Fibroblast of mammary gland (primary cell): ENCODE measurements at regions not wholly inside any gene's neighbourhood (a gene's known extent, or its start where the extent isn't known, plus 50 kb on each side); places are given as distances from the start of the nearest gene placed in this dataset.

Source experiments
- DNase-seq: peaks from one replicate; pipeline ENCODE4 v3.0.0-alpha.2; 2010; ENCODE audit warnings: low read depth
- H3K4me3 ChIP-seq: 2 replicates; pipeline ENCODE4 v1.5.1; 2011; ENCODE audit warnings: low read depth, mild to moderate bottlenecking, low read length, moderate library complexity; ENCODE audit not compliant: control insufficient read depth
- TF ChIP-seq, protein P1 (sequence below): conservative IDR thresholded peaks from 2 replicates; pipeline ENCODE4 v1.5.1; 2011; ENCODE audit warnings: low read depth, low read length, inconsistent platforms; ENCODE audit not compliant: control insufficient read depth, insufficient read depth

DNA sequence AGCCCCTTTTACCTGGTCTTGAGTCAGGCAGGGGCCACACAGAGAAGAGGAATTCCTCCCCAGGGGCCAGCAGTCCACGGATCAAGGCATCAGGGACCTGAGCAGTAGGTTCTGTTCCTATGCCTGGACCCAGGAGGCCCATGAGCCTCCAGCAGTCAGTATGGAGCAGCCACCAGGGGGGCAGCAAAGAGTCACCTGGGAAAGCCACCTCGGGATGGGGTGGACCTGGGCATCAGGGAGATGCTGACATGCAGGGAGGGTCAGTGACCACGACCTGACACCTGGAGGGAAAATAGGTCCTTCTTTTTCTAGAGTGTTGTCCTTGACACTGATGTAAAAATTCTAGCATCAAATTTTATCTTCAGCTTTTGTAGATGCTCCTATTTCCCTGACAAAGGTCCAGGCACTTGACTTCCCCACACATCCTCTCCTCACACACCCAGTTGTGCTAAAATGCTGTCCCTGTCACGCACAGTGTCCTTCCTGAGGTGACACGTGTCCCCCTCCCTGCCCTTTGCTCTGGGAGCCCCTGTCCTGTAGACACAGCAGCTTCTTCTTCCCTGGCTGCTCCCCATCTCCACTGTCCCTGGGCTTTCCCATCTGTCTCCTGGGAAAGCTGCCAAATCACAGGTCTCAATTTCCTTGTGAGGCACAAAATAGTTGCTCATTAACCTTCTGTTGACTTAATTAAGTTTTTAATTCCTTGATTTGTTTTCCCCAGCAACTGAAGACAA, 70.0 kb upstream of the IGLL5 start:
- no peak for DNase-seq
- H3K4me3 ChIP-seq, result no peak overlapping the region
- TF ChIP-seq, protein P1, sequence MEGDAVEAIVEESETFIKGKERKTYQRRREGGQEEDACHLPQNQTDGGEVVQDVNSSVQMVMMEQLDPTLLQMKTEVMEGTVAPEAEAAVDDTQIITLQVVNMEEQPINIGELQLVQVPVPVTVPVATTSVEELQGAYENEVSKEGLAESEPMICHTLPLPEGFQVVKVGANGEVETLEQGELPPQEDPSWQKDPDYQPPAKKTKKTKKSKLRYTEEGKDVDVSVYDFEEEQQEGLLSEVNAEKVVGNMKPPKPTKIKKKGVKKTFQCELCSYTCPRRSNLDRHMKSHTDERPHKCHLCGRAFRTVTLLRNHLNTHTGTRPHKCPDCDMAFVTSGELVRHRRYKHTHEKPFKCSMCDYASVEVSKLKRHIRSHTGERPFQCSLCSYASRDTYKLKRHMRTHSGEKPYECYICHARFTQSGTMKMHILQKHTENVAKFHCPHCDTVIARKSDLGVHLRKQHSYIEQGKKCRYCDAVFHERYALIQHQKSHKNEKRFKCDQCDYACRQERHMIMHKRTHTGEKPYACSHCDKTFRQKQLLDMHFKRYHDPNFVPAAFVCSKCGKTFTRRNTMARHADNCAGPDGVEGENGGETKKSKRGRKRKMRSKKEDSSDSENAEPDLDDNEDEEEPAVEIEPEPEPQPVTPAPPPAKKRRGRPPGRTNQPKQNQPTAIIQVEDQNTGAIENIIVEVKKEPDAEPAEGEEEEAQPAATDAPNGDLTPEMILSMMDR, result no peak

GRCh38 chr22:22818202-22818538, 69.4 kb upstream of the IGLL5 start:
- no peak overlapping the region for H3K4me3 ChIP-seq
- TF ChIP-seq, protein P1, result no peak
- no peak for DNase-seq

DNA sequence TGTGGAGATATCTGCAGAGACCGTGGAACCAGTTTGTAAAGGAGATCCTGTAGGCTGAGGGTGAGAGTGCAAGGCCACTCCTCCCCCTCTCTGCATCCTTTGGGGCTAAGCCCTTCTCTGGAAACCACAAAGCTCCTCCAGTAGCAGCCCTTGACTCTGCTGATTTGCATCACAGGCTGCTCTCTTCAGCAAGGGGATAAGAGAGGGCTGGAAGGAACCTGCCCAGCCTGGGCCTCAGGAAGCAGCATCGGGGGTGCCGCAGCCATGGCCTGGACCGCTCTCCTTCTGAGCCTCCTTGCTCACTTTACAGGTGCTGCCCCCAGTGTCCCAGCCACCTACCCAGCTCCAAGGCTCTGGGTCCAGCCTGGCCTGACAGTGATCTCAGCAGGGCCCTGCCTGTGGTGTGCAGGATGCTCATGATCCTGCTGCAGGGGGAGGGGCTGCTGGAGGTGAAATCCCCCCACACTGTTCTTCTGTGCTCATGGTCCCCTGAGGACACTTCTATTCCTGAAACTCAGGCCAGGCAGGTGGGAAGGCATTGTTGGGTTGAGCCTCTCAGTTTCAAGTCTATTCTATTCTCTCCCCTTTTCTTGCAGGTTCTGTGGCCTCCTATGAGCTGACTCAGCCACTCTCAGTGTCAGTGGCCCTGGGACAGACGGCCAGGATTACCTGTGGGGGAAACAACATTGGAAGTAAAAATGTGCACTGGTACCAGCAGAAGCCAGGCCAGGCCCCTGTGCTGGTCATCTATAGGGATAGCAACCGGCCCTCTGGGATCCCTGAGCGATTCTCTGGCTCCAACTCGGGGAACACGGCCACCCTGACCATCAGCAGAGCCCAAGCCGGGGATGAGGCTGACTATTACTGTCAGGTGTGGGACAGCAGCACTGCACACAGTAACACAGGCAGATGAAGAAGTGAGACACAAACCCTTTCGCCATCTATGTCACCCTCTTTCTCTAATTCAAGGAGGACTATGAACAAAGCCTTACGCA, 68.5 kb upstream of the IGLL5 start:
- TF ChIP-seq, protein P1, result no peak
- no peak for DNase-seq
- H3K4me3 ChIP-seq, result no peak overlapping the region

DNA sequence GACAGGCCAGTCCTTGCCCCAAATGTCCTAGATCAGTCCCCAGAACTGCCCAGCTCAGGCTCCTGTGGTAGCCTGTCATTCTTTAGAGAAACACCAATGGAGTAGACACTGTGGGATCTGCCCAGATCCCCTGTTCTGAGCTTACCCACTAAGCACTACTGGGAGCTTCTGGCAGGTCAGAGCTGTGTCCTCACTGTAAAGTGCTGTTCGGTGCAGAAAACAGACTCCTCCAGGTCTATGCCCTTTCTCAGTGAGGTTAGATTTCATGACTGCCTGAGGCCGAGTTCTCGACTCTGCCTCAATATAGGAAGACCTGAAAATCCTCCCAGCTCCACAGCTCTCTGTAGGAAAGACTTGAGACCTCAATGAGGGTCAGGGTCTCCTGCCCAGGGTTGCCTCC, 67.5 kb upstream of the IGLL5 start:
- DNase-seq, result no peak
- no peak overlapping the region for H3K4me3 ChIP-seq
- TF ChIP-seq, protein P1, result no peak

- TF ChIP-seq, protein P1, result no peak
- no peak for DNase-seq
- H3K4me3 ChIP-seq, result no peak overlapping the region
Observed at GRCh38 chr22:22820626-22821025, 67.0 kb upstream of the IGLL5 start.

DNA sequence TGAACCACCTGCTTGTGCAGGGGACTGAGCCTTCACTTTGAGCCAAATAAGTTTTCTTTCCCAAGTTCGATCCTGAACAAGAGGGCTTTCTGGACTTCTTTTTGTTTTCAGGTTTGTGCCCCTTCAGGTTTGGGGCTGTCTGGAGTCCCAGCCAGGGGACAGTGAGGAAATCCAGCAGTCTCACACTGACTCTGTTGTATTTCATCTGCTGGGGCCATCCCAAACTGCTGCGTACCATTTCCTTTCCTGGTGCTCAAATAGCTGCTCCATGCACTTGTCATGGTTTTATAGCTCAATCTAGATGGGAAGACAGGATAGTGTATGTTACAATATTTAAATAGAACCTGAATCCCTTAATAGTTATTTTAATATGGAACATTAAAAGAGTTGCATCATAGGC, 66.3 kb upstream of the IGLL5 start:
- TF ChIP-seq, protein P1, result no peak
- DNase-seq, result no peak
- no peak overlapping the region for H3K4me3 ChIP-seq
